Eye (tissue), 1 donor: ENCODE measurements at regions not wholly inside any gene's neighbourhood (a gene's known extent, or its start where the extent isn't known, plus 50 kb on each side); places are given as distances from the start of the nearest gene placed in this dataset.

Source experiments
- DNase-seq: peaks from one replicate; pipeline ENCODE4 v3.0.0-alpha.2; 2015

GRCh38 chr12:63090716-63091115 is 60.3 kb downstream of the AVPR1A start:
- no peak for DNase-seq

GRCh38 chr12:63086149-63086915 is 64.7 kb downstream of the AVPR1A start:
- DNase-seq: no peak

GRCh38 chr12:63085120-63085519 is 65.9 kb downstream of the AVPR1A start:
- no peak for DNase-seq

DNA sequence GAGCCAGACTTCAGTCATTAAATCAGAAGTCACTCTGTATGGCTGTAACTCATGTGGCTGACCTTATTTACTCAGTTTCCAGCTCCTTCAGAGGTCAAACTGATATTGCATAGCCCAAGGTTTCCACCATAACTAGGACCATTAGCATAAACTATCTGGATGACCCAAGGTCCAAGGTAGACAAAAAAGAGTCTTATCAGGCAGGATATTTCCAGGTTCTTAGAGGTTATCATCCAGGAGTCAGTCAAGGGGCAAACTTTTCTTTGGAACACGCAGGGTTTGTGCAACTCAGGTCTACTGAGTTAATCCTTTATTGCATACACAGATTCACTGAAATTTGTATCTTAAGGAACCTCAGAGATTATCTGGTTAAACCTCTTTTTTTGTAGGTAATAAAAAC is 66.5 kb downstream of the AVPR1A start:
- no peak for DNase-seq

DNA sequence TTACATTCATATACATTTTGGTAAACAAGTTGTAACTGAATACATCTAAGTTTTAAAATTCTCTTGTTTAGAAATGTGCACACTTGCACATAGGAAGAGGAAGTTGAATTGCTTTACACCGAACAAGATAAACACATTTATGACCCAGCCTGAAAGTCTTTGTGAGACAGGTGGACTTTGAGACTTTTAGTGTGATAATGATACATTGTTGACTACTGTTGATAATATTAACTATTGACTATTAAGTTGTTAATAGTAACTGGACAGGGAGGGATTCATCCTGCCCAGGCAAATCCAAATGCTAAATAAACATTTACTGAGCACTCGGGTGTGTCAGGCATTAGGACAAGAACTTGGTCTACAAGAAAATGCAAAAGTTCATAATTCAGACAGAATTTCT is 68.0 kb downstream of the AVPR1A start:
- no peak for DNase-seq

- no peak for DNase-seq
Measured at GRCh38 chr12:63079791-63080502, 71.1 kb downstream of the AVPR1A start.

DNA sequence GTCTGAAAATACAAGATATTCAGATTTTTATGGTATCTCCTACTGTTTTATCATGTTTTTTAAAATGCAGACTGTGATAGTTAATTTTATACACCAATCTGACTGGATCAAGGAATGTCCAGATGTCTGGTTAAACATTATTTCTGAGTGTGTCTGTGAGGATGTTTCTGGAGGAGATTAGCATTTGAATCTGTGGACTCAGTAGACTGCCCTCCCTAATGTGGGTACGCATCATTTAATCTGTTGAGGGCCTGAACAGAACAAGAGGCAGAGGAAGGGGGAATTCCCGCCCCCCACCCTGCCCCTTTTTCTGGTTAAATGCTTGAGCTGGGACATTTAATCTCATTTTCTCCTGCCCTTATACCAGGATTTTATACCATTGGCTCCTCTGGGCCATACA is 72.1 kb downstream of the AVPR1A start:
- DNase-seq: no peak

DNA sequence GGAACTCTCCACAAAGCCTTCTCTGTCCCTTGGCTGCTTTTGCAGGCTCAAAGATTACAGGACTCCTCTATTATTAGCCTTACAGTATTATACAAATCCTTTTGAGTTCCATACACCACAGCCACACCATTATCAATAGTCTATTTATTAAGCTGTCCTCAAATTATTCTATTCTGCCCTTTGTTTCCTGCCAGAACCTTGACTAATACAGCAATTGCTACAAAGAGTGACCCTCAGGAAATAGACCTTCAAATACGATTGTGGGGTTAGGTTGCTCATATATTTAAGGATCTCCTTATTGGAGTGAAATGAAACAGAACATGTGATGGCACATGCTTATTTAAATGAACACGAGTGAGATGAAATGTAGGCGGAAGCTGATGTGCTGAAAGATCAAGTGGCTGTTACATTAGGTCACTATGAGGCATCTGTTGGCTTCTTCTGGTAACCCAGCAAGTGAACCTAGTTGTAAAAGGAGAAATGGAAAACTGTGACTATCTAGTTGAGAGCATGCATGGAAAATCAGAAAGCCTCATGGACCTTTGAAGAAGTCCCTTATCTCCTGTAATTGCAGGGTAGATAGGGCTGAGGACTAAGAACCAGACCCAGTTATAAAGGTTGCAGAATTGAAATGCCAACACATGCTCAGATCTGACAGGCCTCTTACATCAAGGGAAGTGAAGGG is 75.5 kb downstream of the AVPR1A start:
- DNase-seq: no peak

- no peak for DNase-seq
Measured at GRCh38 chr12:63070709-63071108, 80.3 kb downstream of the AVPR1A start.

GRCh38 chr12:63069860-63070617 is 81.0 kb downstream of the AVPR1A start:
- DNase-seq: no peak

GRCh38 chr12:63068857-63069442 is 82.1 kb downstream of the AVPR1A start:
- DNase-seq: peak; percentile 88

GRCh38 chr12:63066782-63067181 is 84.2 kb downstream of the AVPR1A start:
- DNase-seq: no peak

- DNase-seq: no peak
Measured at GRCh38 chr12:63066136-63066535, 84.9 kb downstream of the AVPR1A start.

DNA sequence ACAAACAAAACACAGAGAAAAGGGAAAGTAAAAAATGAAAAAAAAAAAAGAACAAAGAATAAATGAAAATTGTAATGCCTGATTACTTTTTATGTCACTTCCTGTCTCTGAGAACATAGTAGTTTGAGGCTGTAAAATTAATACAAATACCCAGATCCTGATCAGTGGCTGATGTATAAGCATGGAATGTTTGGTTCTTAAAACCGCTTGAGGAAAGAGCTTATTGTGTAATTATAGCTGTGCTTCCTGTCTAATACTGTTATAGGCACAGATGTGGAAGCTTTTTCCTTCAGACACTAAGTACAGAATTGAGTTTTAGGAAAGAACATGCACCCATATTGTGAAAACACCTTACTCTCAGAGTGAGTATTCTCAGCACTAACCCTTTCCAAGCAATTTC is 86.9 kb downstream of the AVPR1A start:
- DNase-seq: no peak

- DNase-seq: no peak
Measured at GRCh38 chr12:63056649-63057048, 94.4 kb downstream of the AVPR1A start.

GRCh38 chr12:63052696-63053095 is 98.3 kb downstream of the AVPR1A start:
- DNase-seq: no peak

DNA sequence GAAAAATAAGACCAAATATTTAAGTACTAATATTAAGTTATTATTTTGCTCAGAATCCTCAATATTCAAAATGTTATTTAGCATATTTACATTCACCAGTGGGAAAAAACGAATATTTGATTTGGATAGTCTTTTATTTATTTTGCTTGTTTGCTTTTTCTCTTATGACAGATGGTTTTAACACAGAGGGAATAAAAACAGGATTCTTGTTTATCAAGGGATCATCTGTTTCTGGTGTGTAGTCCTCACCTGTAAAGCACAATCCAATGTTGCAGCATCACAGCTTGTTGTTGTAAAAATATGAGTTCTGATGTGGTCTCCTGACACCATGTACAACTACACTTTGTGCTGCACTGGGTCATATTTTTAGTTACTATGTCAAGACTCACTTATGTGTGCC is 103.9 kb downstream of the AVPR1A start:
- no peak for DNase-seq

- peak; percentile 14 for DNase-seq
Measured at GRCh38 chr12:63045020-63045860, 105.8 kb downstream of the AVPR1A start.

DNA sequence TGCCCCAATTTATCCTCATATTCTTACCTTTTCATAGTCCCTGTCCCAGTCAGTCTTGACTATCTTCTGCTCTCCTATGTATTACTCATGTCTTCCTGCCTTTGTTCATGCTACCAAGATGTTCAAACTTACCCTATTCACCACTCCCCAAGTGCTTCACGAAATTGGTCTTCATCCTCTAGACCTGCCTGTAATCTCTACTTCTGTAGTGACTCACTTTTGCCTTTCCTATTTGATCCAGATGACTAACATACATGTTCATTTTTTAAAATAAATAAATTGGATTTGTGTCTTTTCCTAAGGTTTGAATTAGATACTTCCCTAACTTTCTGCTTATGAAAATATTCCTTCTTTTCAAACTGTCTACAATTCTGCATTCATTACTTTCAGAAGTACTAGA is 107.7 kb upstream of the PPM1H start:
- DNase-seq: no peak

DNA sequence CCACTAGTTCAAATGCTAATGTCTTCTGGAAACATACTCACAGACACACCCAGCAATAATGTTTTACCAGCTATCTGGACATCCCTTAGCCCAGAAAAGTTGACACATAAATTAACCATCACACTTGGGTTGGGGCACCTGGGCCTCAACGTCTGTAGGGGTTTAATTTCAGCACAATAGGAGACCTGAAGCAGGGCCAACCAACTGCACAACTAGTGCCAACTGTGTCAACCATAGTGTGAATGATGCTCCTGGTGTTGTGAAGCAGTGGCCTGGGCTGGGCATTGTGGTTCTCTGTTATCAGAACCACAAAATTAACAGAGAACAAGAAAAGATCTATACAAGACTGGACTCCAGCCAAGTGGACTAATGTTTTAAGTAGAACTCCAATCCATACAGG is 106.7 kb upstream of the PPM1H start:
- DNase-seq: no peak

- DNase-seq: no peak
Measured at GRCh38 chr12:63040526-63041220, 105.7 kb upstream of the PPM1H start.
